ENCODE measurements at regions not wholly inside any gene's neighbourhood (a gene's known extent, or its start where the extent isn't known, plus 50 kb on each side); places are given as distances from the start of the nearest gene placed in this dataset.
A peak's percentile ranks its signal among the peaks of the same experiment; 100 is the strongest.

GRCh38 chr11:98069861-98070260 is 950.9 kb upstream of the CNTN5 start:
- DNase-seq (ENCODE audit: extremely low read depth in 1 of 4, low spot score in 3 of 4), result no peak
- ChIA-PET POLR2A (no interaction called here), CTCF (ENCODE audit: low intra/inter-chr PET ratio) (no interaction called here)
- H3K9me1 ChIP-seq (ENCODE audit: control insufficient read depth, insufficient read depth, low read length), result no peaks in the 10 kb centered on the region
- no peaks in the 10 kb centered on the region for H3K79me2 ChIP-seq (ENCODE audit: control insufficient read depth, insufficient read depth, low read length)
- intact Hi-C loops (cut with micrococcal nuclease) (no loop called here), in situ Hi-C loops (cut with MboI) (no loop called here)
- no peak for FAIRE-seq
- WGBS (ENCODE audit: insufficient coverage, low coverage, missing lambda C conversion rate), result 93% methylated on average over 8 of the region's 13 CpGs
- 0 out of 2 replicates have a peak, but pooled peaks cover 2% of the 10 kb centered on the region for H3K9me3 ChIP-seq (replicated peaks; ENCODE audit: control insufficient read depth, insufficient read depth, low read depth, low read length)
- ATAC-seq, result no peak
- H3K4me2 ChIP-seq (ENCODE audit: insufficient read depth, low read length), result no peak overlapping the region
- BruUV-seq (replicated peaks), result no TSS peak
- H4K20me1 ChIP-seq (replicated peaks; ENCODE audit: control insufficient read depth, insufficient read depth, low read length), result no peaks in the 10 kb centered on the region
- H3K27me3 ChIP-seq (ENCODE audit: control insufficient read depth in 2 of 2, insufficient read depth in 2 of 2, low read length in 2 of 2), result no peaks in the 10 kb centered on the region
- H2AFZ ChIP-seq (ENCODE audit: low read depth, low read length), result no peak overlapping the region
- H3K4me3 ChIP-seq, result no peak overlapping the region
- H3K27ac ChIP-seq (ENCODE audit: extremely low read depth, low read depth, low read length), result no peak overlapping the region
- H3K9ac ChIP-seq (ENCODE audit: insufficient read depth in 1 of 2, low read depth in 2 of 2, low read length in 2 of 2), result no peak overlapping the region
- no peaks in the 10 kb centered on the region for H3K4me1 ChIP-seq (replicated peaks in 1 of 2; ENCODE audit: control insufficient read depth in 2 of 2, insufficient read depth in 2 of 2, low read length in 2 of 2)
- no peak for TF ChIP-seq ZNF589 (CRISPR knock-in tag; IDR thresholded peaks at IDR 0.05; ENCODE audit: low read depth)
- TF ChIP-seq CHD4 (IDR thresholded peaks at IDR 0.05; ENCODE audit: insufficient read depth, insufficient replicate concordance, low read depth, low read length, poor library complexity, severe bottlenecking), result no peak
- TF ChIP-seq, protein P1, sequence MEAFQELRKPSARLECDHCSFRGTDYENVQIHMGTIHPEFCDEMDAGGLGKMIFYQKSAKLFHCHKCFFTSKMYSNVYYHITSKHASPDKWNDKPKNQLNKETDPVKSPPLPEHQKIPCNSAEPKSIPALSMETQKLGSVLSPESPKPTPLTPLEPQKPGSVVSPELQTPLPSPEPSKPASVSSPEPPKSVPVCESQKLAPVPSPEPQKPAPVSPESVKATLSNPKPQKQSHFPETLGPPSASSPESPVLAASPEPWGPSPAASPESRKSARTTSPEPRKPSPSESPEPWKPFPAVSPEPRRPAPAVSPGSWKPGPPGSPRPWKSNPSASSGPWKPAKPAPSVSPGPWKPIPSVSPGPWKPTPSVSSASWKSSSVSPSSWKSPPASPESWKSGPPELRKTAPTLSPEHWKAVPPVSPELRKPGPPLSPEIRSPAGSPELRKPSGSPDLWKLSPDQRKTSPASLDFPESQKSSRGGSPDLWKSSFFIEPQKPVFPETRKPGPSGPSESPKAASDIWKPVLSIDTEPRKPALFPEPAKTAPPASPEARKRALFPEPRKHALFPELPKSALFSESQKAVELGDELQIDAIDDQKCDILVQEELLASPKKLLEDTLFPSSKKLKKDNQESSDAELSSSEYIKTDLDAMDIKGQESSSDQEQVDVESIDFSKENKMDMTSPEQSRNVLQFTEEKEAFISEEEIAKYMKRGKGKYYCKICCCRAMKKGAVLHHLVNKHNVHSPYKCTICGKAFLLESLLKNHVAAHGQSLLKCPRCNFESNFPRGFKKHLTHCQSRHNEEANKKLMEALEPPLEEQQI (IDR thresholded peaks at IDR 0.05), result 0 out of 2 replicates have a peak, but pooled peaks have one; percentile 23
- peak; percentile 66; the same call in 1 of the 2 replicates for TF ChIP-seq ZBTB33 (CRISPR knock-in tag; IDR thresholded peaks at IDR 0.05)
- TF ChIP-seq KLF16 (IDR thresholded peaks at IDR 0.05), result no peak
- TF ChIP-seq ZNF644 (tag; IDR thresholded peaks at IDR 0.05; ENCODE audit: low read depth), result no peak
- TF ChIP-seq ZNF224 (CRISPR knock-in tag; IDR thresholded peaks at IDR 0.05), result no peak
- TF ChIP-seq ARNT (IDR thresholded peaks at IDR 0.05), result no peak
- no peaks in the 10 kb centered on the region for H3K36me3 ChIP-seq (ENCODE audit: control insufficient read depth, insufficient read depth, low read length)

All from K562 (cell line).